Endodermal cell (in vitro differentiated cells): ENCODE measurements at regions not wholly inside any gene's neighbourhood (a gene's known extent, or its start where the extent isn't known, plus 50 kb on each side); places are given as distances from the start of the nearest gene placed in this dataset.

Source experiments
- DNase-seq: peaks from one replicate; pipeline ENCODE4 v3.0.0-alpha.2; 2017
- H3K27ac ChIP-seq: 2 replicates; pipeline ENCODE4 v1.5.1; 2013; ENCODE audit warnings: mild to moderate bottlenecking, low read depth, low read length, moderate library complexity
- H3K27me3 ChIP-seq: 2 replicates; pipeline ENCODE4 v1.6.1; 2013; ENCODE audit warnings: mild to moderate bottlenecking, low read length, moderate library complexity; ENCODE audit not compliant: insufficient read depth, control insufficient read depth, poor library complexity, severe bottlenecking
- H3K36me3 ChIP-seq: 2 replicates; pipeline ENCODE4 v1.7.0; 2013; ENCODE audit warnings: mild to moderate bottlenecking, low read length, moderate library complexity; ENCODE audit not compliant: control insufficient read depth, insufficient read depth
- H3K4me1 ChIP-seq: one replicate; pipeline ENCODE4 v1.7.0; 2013; ENCODE audit warnings: low read length; ENCODE audit not compliant: control insufficient read depth, insufficient read depth
- H3K4me3 ChIP-seq: 2 replicates; pipeline ENCODE4 v1.5.1; 2013; ENCODE audit warnings: mild to moderate bottlenecking, low read length, moderate library complexity
- H3K9ac ChIP-seq: 2 replicates; pipeline ENCODE4 v1.6.1; 2013; ENCODE audit warnings: mild to moderate bottlenecking, low read length, moderate library complexity; ENCODE audit not compliant: poor library complexity, severe bottlenecking; ENCODE audit errors: extremely low read depth
- H3K9me3 ChIP-seq: 2 replicates; pipeline ENCODE4 v1.6.1; 2013; ENCODE audit warnings: mild to moderate bottlenecking, low read length, moderate library complexity; ENCODE audit not compliant: control insufficient read depth
- H3K27ac Mint-ChIP-seq: 2 replicates; pipeline ENCODE4 v1.8.0; 2020; ENCODE audit warnings: mixed read lengths
- H3K27me3 Mint-ChIP-seq: 2 replicates; pipeline ENCODE4 v1.8.0; 2021; ENCODE audit warnings: mild to moderate bottlenecking, mixed read lengths; ENCODE audit not compliant: insufficient read depth
- H3K36me3 Mint-ChIP-seq: 2 replicates; pipeline ENCODE4 v1.8.0; 2020; ENCODE audit warnings: low read depth, mixed read lengths
- H3K4me1 Mint-ChIP-seq: 2 replicates; pipeline ENCODE4 v1.8.0; 2020; ENCODE audit warnings: mixed read lengths
- H3K4me3 Mint-ChIP-seq: 2 replicates; pipeline ENCODE4 v1.8.0; 2020; ENCODE audit warnings: mild to moderate bottlenecking, moderate library complexity, mixed read lengths
- H3K9me3 Mint-ChIP-seq: 2 replicates; pipeline ENCODE4 v1.8.0; 2020; ENCODE audit warnings: mild to moderate bottlenecking, mixed read lengths
- CTCF ChIP-seq: fragments of 200-600 bp; sonication (generic); conservative IDR thresholded peaks from 2 replicates; pipeline ENCODE4 v1.5.0; 2021; ENCODE audit warnings: antibody characterized with exemption, mild to moderate bottlenecking
- WGBS, 2 experiments: methylation state at CpG; one replicate each; pipeline versions ENCODE4 v1.1.5 to v1.1.7; 2013; ENCODE audit warnings: missing lambda C conversion rate in 2 of 2, mixed read lengths in 1 of 2; ENCODE audit not compliant: insufficient coverage in 1 of 2, insufficient read length in 1 of 2; 5-methylcytosine and 5-hydroxymethylcytosine counted together

GRCh38 chr12:67879937-67880336, 109.3 kb upstream of the IFNG-AS1 start:
- Histone ChIP-seq H3K9ac (no peak overlapping the region), H3K4me3 (no peak overlapping the region), H3K9me3 (no peaks in the 10 kb centered on the region), H3K27me3 (peaks cover 35% of the 10 kb centered on the region), H3K36me3 (no peaks in the 10 kb centered on the region), H3K4me1 (no peaks in the 10 kb centered on the region), H3K27ac (no peak overlapping the region)
- Mint-ChIP-seq H3K36me3 (no peaks in the 10 kb centered on the region), H3K4me1 (peaks cover 8% of the 10 kb centered on the region), H3K9me3 (no peaks in the 10 kb centered on the region), H3K27me3 (peaks cover 44% of the 10 kb centered on the region), H3K4me3 (no peak overlapping the region), H3K27ac (no peak overlapping the region)
- DNase-seq, result no peak
- WGBS, 2 experiments, result 88 to 93% methylated on average over 4 to 5 of the region's 5 CpGs
- TF ChIP-seq CTCF, result no peak

- Histone ChIP-seq H3K4me1 (peaks cover 13% of the 10 kb centered on the region), H3K9me3 (no peaks in the 10 kb centered on the region), H3K36me3 (no peaks in the 10 kb centered on the region), H3K27ac (no peak overlapping the region), H3K27me3 (peaks cover 35% of the 10 kb centered on the region), H3K4me3 (no peak overlapping the region), H3K9ac (no peak overlapping the region)
- DNase-seq, result no peak
- 85% methylated on average over 2 of the region's 2 CpGs; no CpG with 5 or more reads in 1 of the 2 experiments for WGBS, 2 experiments
- no peaks in the 10 kb centered on the region for H3K36me3 Mint-ChIP-seq
- H3K27ac Mint-ChIP-seq, result no peak overlapping the region
- peaks cover 48% of the 10 kb centered on the region for H3K27me3 Mint-ChIP-seq
- no peak for TF ChIP-seq CTCF
- peaks cover 22% of the 10 kb centered on the region for H3K4me1 Mint-ChIP-seq
- no peaks in the 10 kb centered on the region for H3K9me3 Mint-ChIP-seq
- H3K4me3 Mint-ChIP-seq, result no peak overlapping the region
Observed at GRCh38 chr12:67881565-67881964, 107.7 kb upstream of the IFNG-AS1 start.

- Histone ChIP-seq H3K36me3 (no peaks in the 10 kb centered on the region), H3K4me1 (peaks cover 17% of the 10 kb centered on the region), H3K9me3 (no peaks in the 10 kb centered on the region), H3K9ac (no peak overlapping the region), H3K27ac (no peak overlapping the region), H3K4me3 (no peak overlapping the region), H3K27me3 (peaks cover 18% of the 10 kb centered on the region)
- peaks cover 32% of the 10 kb centered on the region for H3K4me1 Mint-ChIP-seq
- no peak for DNase-seq
- no peak overlapping the region for H3K4me3 Mint-ChIP-seq
- WGBS, 2 experiments, result 43 to 100% methylated on average over 1 to 2 of the region's 2 CpGs
- H3K27ac Mint-ChIP-seq, result no peak overlapping the region
- no peak for TF ChIP-seq CTCF
- no peaks in the 10 kb centered on the region for H3K36me3 Mint-ChIP-seq
- no peaks in the 10 kb centered on the region for H3K9me3 Mint-ChIP-seq
- H3K27me3 Mint-ChIP-seq, result peaks cover 36% of the 10 kb centered on the region
Observed at GRCh38 chr12:67884596-67884995, 104.7 kb upstream of the IFNG-AS1 start.
